WTC11 (cell line): ENCODE measurements at regions not wholly inside any gene's neighbourhood (a gene's known extent, or its start where the extent isn't known, plus 50 kb on each side); places are given as distances from the start of the nearest gene placed in this dataset.
"Not testable (repeated sequence)": the region's sequence is repeated elsewhere in the genome, so short reads cannot be mapped to it uniquely, and the experiment has no call there.

ENCODE experiments used
- ATAC-seq: fragments of 200-7000 bp; cut with Tn5 transposase; 2 replicates; pipeline ENCODE4 v1.10.0; 2021; ENCODE audit warnings: mild to moderate bottlenecking, moderate library complexity
- CTCF ChIA-PET: fragments of 300-600 bp; sonication (Branson Sonifier 250); formaldehyde crosslinking; loops from one replicate; lab custom pipeline; 2021; ENCODE audit warnings: antibody characterized with exemption; lab: Charles Lee
- POLR2A ChIA-PET: fragments of 350-600 bp; sonication (Branson Sonifier 250); formaldehyde crosslinking; loops from one replicate; lab custom pipeline; 2021; ENCODE audit warnings: antibody characterized with exemption; lab: Charles Lee
- DNase-seq: peaks from one replicate; pipeline ENCODE4 v3.0.0; 2021; ENCODE audit warnings: low spot score
- H3K27ac Mint-ChIP-seq: 2 replicates; pipeline ENCODE4 v1.8.0; 2021; ENCODE audit warnings: mixed read lengths
- H3K27me3 Mint-ChIP-seq: 2 replicates; pipeline ENCODE4 v1.8.0; 2021; ENCODE audit warnings: low read depth, mild to moderate bottlenecking, moderate library complexity, mixed read lengths
- H3K36me3 Mint-ChIP-seq: 2 replicates; pipeline ENCODE4 v1.8.0; 2021; ENCODE audit warnings: mixed read lengths
- H3K4me1 Mint-ChIP-seq: 2 replicates; pipeline ENCODE4 v1.8.0; 2022; ENCODE audit warnings: mixed read lengths
- H3K4me3 Mint-ChIP-seq: 2 replicates; pipeline ENCODE4 v1.8.0; 2021; ENCODE audit warnings: mild to moderate bottlenecking, moderate library complexity, mixed read lengths
- H3K9me3 Mint-ChIP-seq: 2 replicates; pipeline ENCODE4 v1.8.0; 2021; ENCODE audit warnings: mixed read lengths
- AR ChIP-seq: fragments of 250-450 bp; sonication (Bioruptor Pico); IDR thresholded peaks from 2 replicates; pipeline ENCODE4 v1.9.0; 2021; ENCODE audit warnings: mild to moderate bottlenecking
- ATF3 ChIP-seq: sonication (generic); formaldehyde crosslinking; conservative IDR thresholded peaks from 2 replicates; pipeline ENCODE4 v1.8.1; 2022; ENCODE audit warnings: mild to moderate bottlenecking, missing genetic modification reagents
- CTCF ChIP-seq: fragments of 200-600 bp; IDR thresholded peaks from 2 replicates; pipeline ENCODE4 v1.8.0; 2022; ENCODE audit warnings: antibody characterized with exemption
- E2F1 ChIP-seq: sonication (generic); formaldehyde crosslinking; IDR thresholded peaks from 2 replicates; pipeline ENCODE4 v1.8.0; 2022; ENCODE audit warnings: mild to moderate bottlenecking, missing genetic modification reagents
- ELF4 ChIP-seq: sonication (generic); formaldehyde crosslinking; IDR thresholded peaks from 2 replicates; pipeline ENCODE4 v1.8.1; 2022; ENCODE audit warnings: low read depth, mild to moderate bottlenecking, moderate library complexity, missing genetic modification reagents
- ESRRA ChIP-seq: sonication (generic); formaldehyde crosslinking; IDR thresholded peaks from 2 replicates; pipeline ENCODE4 v1.8.1; 2022; ENCODE audit warnings: mild to moderate bottlenecking, missing genetic modification reagents, borderline replicate concordance
- GTF2I ChIP-seq: fragments of 250-450 bp; sonication (Bioruptor Pico); conservative IDR thresholded peaks from 2 replicates; pipeline ENCODE4 v1.4.0; 2021; ENCODE audit warnings: mild to moderate bottlenecking
- HMGXB4 ChIP-seq: sonication (generic); formaldehyde crosslinking; IDR thresholded peaks from 2 replicates; pipeline ENCODE4 v1.8.1; 2023; ENCODE audit warnings: mild to moderate bottlenecking, moderate library complexity, missing genetic modification reagents
- MAX ChIP-seq: sonication (generic); formaldehyde crosslinking; IDR thresholded peaks from 2 replicates; pipeline ENCODE4 v1.8.0; 2022; ENCODE audit warnings: mild to moderate bottlenecking, missing genetic modification reagents
- PREB ChIP-seq: sonication (generic); formaldehyde crosslinking; IDR thresholded peaks from 2 replicates; pipeline ENCODE4 v1.8.1; 2022; ENCODE audit warnings: mild to moderate bottlenecking, missing genetic modification reagents, moderate library complexity, borderline replicate concordance
- PRRX2 ChIP-seq: fragments of 250-450 bp; sonication (Bioruptor Pico); IDR thresholded peaks from 2 replicates; pipeline ENCODE4 v1.8.0; 2021; ENCODE audit warnings: mild to moderate bottlenecking
- USF1 ChIP-seq: sonication (generic); formaldehyde crosslinking; IDR thresholded peaks from 2 replicates; pipeline ENCODE4 v1.8.0; 2022; ENCODE audit warnings: mild to moderate bottlenecking, missing genetic modification reagents
- ZNF425 ChIP-seq: fragments of 250-450 bp; sonication (Bioruptor Pico); conservative IDR thresholded peaks from 2 replicates; pipeline ENCODE4 v1.9.0; 2021; ENCODE audit warnings: mild to moderate bottlenecking

GRCh38 chr3:66644549-66644948, 143.7 kb upstream of the LRIG1 start (continued):
- no peak for TF ChIP-seq AR (CRISPR knock-in tag)
- no peak for TF ChIP-seq PREB (CRISPR knock-in tag)
- TF ChIP-seq MAX (CRISPR knock-in tag), result no peak
- no peak for TF ChIP-seq USF1 (CRISPR knock-in tag)

GRCh38 chr3:66648975-66649374, 148.2 kb upstream of the LRIG1 start:
- ChIA-PET CTCF (no interaction called here), POLR2A (no interaction called here)
- DNase-seq, result no peak
- no peak for TF ChIP-seq ELF4 (CRISPR knock-in tag)
- no peak for TF ChIP-seq E2F1 (CRISPR knock-in tag)
- TF ChIP-seq PRRX2 (CRISPR knock-in tag), result no peak
- H3K9me3 Mint-ChIP-seq, result peaks cover 19% of the 10 kb centered on the region
- ATAC-seq, result no peak
- peaks cover 2% of the 10 kb centered on the region; the same call in 1 of the 2 replicates for H3K27me3 Mint-ChIP-seq
- peaks cover 4% of the 10 kb centered on the region; the same call in 1 of the 2 replicates for H3K4me1 Mint-ChIP-seq
- peaks cover 5% of the 10 kb centered on the region for H3K36me3 Mint-ChIP-seq
- H3K27ac Mint-ChIP-seq, result no peak overlapping the region
- H3K4me3 Mint-ChIP-seq, result no peak overlapping the region

GRCh38 chr3:66651520-66651919, 150.7 kb upstream of the LRIG1 start:
- H3K27ac Mint-ChIP-seq, ATAC-seq, H3K4me1 Mint-ChIP-seq, H3K4me3 Mint-ChIP-seq, H3K27me3 Mint-ChIP-seq, H3K36me3 Mint-ChIP-seq, POLR2A ChIA-PET, DNase-seq, H3K9me3 Mint-ChIP-seq: not testable (repeated sequence)
- CTCF ChIA-PET, result interaction anchor here (0.6 kb wide), 1 partner anchor 184 kb away, joined by 4 read pairs; no protein-coding TSS in a partner anchor

- CTCF ChIA-PET, ATAC-seq, POLR2A ChIA-PET, H3K4me1 Mint-ChIP-seq, H3K36me3 Mint-ChIP-seq, H3K27ac Mint-ChIP-seq, DNase-seq, H3K4me3 Mint-ChIP-seq, H3K27me3 Mint-ChIP-seq, H3K9me3 Mint-ChIP-seq: not testable (repeated sequence)
Measured at GRCh38 chr3:66652100-66652499, 151.3 kb upstream of the LRIG1 start.

GRCh38 chr3:66655044-66655443, 154.2 kb upstream of the LRIG1 start:
- Mint-ChIP-seq H3K27me3 (peaks cover 2% of the 10 kb centered on the region; the same call in 1 of the 2 replicates), H3K9me3 (peaks cover 7% of the 10 kb centered on the region)
- POLR2A ChIA-PET, result no interaction called here
- TF ChIP-seq ATF3 (CRISPR knock-in tag) (no peak), HMGXB4 (CRISPR knock-in tag) (no peak), GTF2I (no peak), ESRRA (CRISPR knock-in tag) (no peak), CTCF (no peak), ZNF425 (CRISPR knock-in tag) (no peak)

More at GRCh38 chr3:66655044-66655443, 154.2 kb upstream of the LRIG1 start:
- H3K4me3 Mint-ChIP-seq, result no peak overlapping the region
- H3K36me3 Mint-ChIP-seq, result peaks cover 3% of the 10 kb centered on the region
- H3K4me1 Mint-ChIP-seq, result peaks cover 4% of the 10 kb centered on the region
- CTCF ChIA-PET, result interaction anchor here (1.2 to 1.3 kb wide), 2 partner anchors 16 to 247 kb away, joined by 3 read pairs; no protein-coding TSS in a partner anchor
- no peak overlapping the region for H3K27ac Mint-ChIP-seq
- ATAC-seq (no peak), DNase-seq (no peak)
